Activated T-cell treated with anti-CD3 and anti-CD28 coated beads, Interleukin-2, amount 50 U/mL, for 4 hours (primary cell): ENCODE measurements at regions not wholly inside any gene's neighbourhood (a gene's known extent, or its start where the extent isn't known, plus 50 kb on each side); places are given as distances from the start of the nearest gene placed in this dataset.
"Not testable (repeated sequence)": the region's sequence is repeated elsewhere in the genome, so short reads cannot be mapped to it uniquely, and the experiment has no call there.

Experiments
- ATAC-seq, 2 donors: fragments of 200-7000 bp; cut with Tn5 transposase; one replicate each; pipeline ENCODE4 v1.10.0; 2021
- DNase-seq: peaks from one replicate; pipeline ENCODE4 v3.0.0-alpha.2; 2020
- H3K27me3 Mint-ChIP-seq: one replicate; pipeline ENCODE4 v1.8.0; 2021; ENCODE audit warnings: low read depth, mixed read lengths
- H3K36me3 Mint-ChIP-seq: one replicate; pipeline ENCODE4 v1.8.0; 2022; ENCODE audit warnings: mixed read lengths; ENCODE audit not compliant: insufficient read depth
- H3K4me1 Mint-ChIP-seq: one replicate; pipeline ENCODE4 v1.8.0; 2021; ENCODE audit warnings: low read depth, mixed read lengths
- H3K4me3 Mint-ChIP-seq: one replicate; pipeline ENCODE4 v1.8.0; 2021; ENCODE audit warnings: mild to moderate bottlenecking, moderate library complexity, mixed read lengths
- H3K9me3 Mint-ChIP-seq: one replicate; pipeline ENCODE4 v1.8.0; 2021; ENCODE audit warnings: mixed read lengths

DNA sequence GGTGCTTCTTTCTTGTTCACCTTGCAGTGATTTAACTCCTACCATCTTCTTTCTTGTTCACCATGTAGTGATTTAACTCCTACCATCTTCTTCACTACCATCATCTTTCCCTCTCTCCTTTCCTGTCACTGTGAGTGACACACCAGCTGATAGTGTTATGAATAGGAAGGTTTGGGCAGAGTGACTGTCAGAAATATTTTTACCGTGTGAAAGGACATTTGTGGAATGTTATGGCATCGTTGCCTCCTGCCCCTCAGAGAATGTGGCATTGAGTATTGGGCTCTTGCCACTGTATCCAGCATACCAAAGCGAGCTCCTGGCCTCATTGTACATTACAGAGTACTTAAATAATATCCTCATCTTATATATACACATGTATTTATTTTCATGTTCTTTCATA is 90.8 kb upstream of the AMOT start:
- ATAC-seq: no peak
- Mint-ChIP-seq H3K27me3 (peaks cover 6% of the 10 kb centered on the region), H3K4me1 (no peaks in the 10 kb centered on the region), H3K4me3 (no peak overlapping the region), H3K36me3 (no peaks in the 10 kb centered on the region), H3K9me3 (no peaks in the 10 kb centered on the region)
- no peak for DNase-seq

GRCh38 chrX:112923381-112923780 is 82.8 kb upstream of the AMOT start:
- not testable (repeated sequence) for DNase-seq, H3K9me3 Mint-ChIP-seq, H3K4me3 Mint-ChIP-seq, H3K4me1 Mint-ChIP-seq, ATAC-seq, H3K36me3 Mint-ChIP-seq, H3K27me3 Mint-ChIP-seq

DNA sequence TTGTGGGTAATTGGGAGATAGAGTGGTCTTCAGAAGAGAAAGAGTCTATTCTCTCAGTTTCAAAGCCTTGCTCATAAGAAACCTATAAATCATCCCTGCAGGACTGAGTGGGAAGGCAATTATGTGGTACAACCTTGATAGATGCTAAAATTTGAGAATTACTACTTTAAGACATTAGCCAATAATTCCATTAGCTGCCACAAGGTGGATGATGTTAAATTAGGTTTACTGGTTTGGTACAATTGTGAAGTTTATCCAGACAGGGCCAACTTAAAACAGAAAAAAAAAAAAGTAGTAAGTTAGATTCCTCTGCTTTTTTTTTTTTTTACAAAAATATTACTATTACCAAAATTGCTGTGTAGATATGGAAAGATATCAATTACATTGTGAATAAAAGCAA is 73.2 kb upstream of the AMOT start:
- Mint-ChIP-seq H3K36me3 (no peaks in the 10 kb centered on the region), H3K27me3 (no peaks in the 10 kb centered on the region), H3K4me3 (no peak overlapping the region), H3K9me3 (no peaks in the 10 kb centered on the region), H3K4me1 (no peaks in the 10 kb centered on the region)
- DNase-seq (no peak), ATAC-seq (no peak)

DNA sequence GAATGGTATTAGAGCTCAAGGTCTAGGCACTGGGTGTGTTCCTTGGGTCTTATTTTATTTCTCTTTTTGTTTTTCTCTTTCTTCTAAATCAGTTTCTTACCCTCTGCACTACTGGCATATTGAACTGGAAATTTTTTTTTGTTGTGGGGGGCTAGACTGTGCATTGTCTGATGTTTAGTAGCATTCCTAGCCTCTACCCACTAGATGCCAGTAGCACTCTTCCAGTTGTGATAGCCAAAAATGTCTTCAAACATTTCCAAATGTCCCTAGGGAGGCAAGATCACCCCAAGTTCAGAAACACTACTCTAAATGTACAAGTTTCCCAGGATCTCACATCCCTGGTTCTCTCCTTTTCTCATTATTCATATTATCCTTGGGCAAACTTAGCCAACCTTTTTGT is 69.8 kb upstream of the AMOT start:
- no peak overlapping the region for H3K4me3 Mint-ChIP-seq
- DNase-seq (no peak), ATAC-seq (no peak)
- no peaks in the 10 kb centered on the region for H3K27me3 Mint-ChIP-seq
- no peaks in the 10 kb centered on the region for H3K9me3 Mint-ChIP-seq
- no peaks in the 10 kb centered on the region for H3K4me1 Mint-ChIP-seq
- H3K36me3 Mint-ChIP-seq: no peaks in the 10 kb centered on the region

DNA sequence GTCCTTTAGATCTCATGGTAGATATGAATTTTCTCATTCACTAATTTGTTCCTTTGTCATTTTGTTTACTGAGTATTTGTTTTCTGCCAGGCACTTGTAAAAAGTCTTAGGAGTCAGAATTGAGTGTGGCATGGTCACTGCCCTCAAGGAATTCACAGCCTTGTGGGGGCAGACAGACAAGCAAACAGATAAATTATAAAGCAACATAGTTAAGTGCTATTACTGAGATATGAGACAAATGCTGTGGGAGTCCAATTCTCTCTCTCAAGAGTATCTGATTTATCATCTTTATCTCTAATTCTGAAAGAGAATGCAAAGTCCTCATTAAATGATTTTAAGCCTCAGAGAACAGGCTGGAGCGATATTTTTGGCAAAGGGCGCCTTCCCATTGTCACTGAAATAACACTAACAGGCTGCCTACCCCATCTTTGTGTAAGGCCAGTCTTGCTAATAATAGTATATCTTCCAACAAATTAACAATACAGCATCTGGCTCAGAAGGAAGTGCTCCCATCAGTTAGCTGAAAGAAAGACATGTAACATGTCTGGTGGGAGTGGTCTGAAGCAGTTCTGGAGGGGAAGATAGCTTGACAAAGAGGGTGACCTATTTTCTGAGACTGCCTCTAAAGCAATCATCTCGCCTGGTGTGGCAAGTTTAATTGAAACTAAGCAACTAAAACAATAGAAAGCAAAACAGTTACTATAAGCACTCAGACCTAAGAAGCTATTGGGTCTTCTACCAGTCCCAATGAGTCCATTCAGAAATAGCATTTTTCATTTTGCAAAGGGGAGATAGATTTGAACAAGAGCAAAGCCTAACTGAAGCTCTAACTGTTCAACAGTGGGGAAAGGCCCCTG is 61.5 kb upstream of the AMOT start:
- Mint-ChIP-seq H3K36me3 (no peaks in the 10 kb centered on the region), H3K9me3 (no peaks in the 10 kb centered on the region), H3K27me3 (no peaks in the 10 kb centered on the region), H3K4me1 (no peaks in the 10 kb centered on the region), H3K4me3 (no peak overlapping the region)
- DNase-seq (no peak), ATAC-seq (no peak)

DNA sequence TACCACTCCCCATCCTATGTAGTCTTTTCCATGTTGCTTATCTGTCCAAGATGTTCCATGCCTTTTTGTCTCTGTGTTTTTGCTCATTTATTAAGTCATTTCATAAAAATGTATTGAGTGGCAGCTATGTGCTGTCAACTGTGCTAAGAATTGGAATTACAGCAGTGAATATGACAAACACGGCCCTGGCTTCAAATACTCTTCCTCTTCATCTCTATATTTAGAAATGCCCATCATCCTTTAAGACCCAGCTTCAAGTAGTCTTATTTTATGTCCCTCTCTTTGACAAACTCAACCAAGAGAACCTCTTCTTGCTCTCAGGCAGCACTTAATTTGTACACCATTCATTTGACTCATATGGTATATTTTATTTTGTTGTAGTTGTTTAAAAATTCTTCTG is 55.4 kb upstream of the AMOT start:
- no peak for DNase-seq
- no peak for ATAC-seq
- Mint-ChIP-seq H3K4me3 (no peak overlapping the region), H3K9me3 (no peaks in the 10 kb centered on the region), H3K36me3 (no peaks in the 10 kb centered on the region), H3K4me1 (no peaks in the 10 kb centered on the region), H3K27me3 (no peaks in the 10 kb centered on the region)
